ENCODE measurements at regions not wholly inside any gene's neighbourhood (a gene's known extent, or its start where the extent isn't known, plus 50 kb on each side); places are given as distances from the start of the nearest gene placed in this dataset.

- no peaks in the 10 kb centered on the region for H3K9me3 ChIP-seq (ENCODE audit: control insufficient read depth, insufficient read depth, low read length)
- DNase-seq (ENCODE audit: low read depth, low spot score) = no peak
- H3K27me3 ChIP-seq (ENCODE audit: control insufficient read depth, insufficient read depth, low read length) = no peaks in the 10 kb centered on the region
- no peak overlapping the region for H3K27ac ChIP-seq (ENCODE audit: low read length)
- no peaks in the 10 kb centered on the region; the same call in 1 of the 2 replicates for H3K4me1 ChIP-seq (ENCODE audit: control insufficient read depth, insufficient read depth, low read length)
- no peak overlapping the region for H3K4me3 ChIP-seq (ENCODE audit: low read length)
- H3K36me3 ChIP-seq (ENCODE audit: control insufficient read depth, insufficient read depth, low read length) = no peaks in the 10 kb centered on the region
- WGBS (ENCODE audit: insufficient coverage, insufficient read length) = no CpG with 5 or more reads among the region's 1 CpG
Observed at GRCh38 chr6:92779746-92780145, 639.6 kb downstream of the EPHA7 start.

GRCh38 chr6:92777146-92777740 lies 642.1 kb downstream of the EPHA7 start:
- no peaks in the 10 kb centered on the region for H3K27me3 ChIP-seq (ENCODE audit: control insufficient read depth, insufficient read depth, low read length)
- no peaks in the 10 kb centered on the region for H3K4me1 ChIP-seq (ENCODE audit: control insufficient read depth, insufficient read depth, low read length)
- no peaks in the 10 kb centered on the region for H3K36me3 ChIP-seq (ENCODE audit: control insufficient read depth, insufficient read depth, low read length)
- no peaks in the 10 kb centered on the region for H3K9me3 ChIP-seq (ENCODE audit: control insufficient read depth, insufficient read depth, low read length)
- no peak overlapping the region for H3K4me3 ChIP-seq (ENCODE audit: low read length)
- H3K27ac ChIP-seq (ENCODE audit: low read length) = no peak overlapping the region
- no peak for DNase-seq (ENCODE audit: low read depth, low spot score)
- WGBS (ENCODE audit: insufficient coverage, insufficient read length) = no CpG with 5 or more reads among the region's 1 CpG

DNA sequence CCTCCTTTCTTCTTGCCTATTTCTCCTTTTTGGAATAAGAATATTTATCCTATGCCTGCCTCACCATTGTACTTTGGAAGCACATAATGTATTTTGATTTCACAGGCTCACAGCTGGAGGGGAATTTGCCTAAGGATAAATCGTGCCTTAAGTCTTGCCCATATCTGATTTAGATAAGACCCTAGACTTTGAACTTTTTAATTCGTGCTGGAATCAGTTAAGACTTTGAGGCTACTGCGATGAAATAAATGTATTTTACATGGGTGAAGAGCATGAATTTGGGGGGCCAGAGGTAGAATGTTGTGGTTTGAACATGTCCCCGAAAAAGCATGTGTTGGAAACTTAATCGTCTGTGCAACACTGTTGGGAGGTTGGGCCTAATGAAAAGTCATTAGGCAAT lies 648.8 kb downstream of the EPHA7 start:
- Histone ChIP-seq H3K27ac (ENCODE audit: low read length) (no peak overlapping the region), H3K9me3 (ENCODE audit: control insufficient read depth, insufficient read depth, low read length) (no peaks in the 10 kb centered on the region), H3K27me3 (ENCODE audit: control insufficient read depth, insufficient read depth, low read length) (no peaks in the 10 kb centered on the region), H3K4me1 (ENCODE audit: control insufficient read depth, insufficient read depth, low read length) (no peaks in the 10 kb centered on the region), H3K36me3 (ENCODE audit: control insufficient read depth, insufficient read depth, low read length) (no peaks in the 10 kb centered on the region), H3K4me3 (ENCODE audit: low read length) (no peak overlapping the region)
- WGBS (ENCODE audit: insufficient coverage, insufficient read length) = no CpG with 5 or more reads among the region's 5 CpGs
- DNase-seq (ENCODE audit: low read depth, low spot score) = no peak

DNA sequence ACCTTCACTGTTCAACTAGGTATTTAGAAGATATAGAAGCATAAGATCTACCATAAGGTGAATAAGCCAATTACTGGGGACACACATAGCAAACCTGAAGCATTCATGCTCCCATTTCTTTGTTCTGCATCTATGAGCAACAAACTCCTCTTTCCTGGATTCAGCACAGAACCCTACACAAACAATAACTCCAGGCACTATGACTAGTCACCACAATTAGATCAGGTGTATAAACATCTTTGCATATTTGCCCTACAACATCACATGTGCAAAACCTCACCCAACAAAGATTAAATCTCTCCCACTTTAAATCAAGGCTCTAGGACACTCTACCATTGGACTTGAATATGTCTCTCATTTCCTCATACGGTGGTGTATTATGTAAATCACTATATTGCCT lies 652.3 kb downstream of the EPHA7 start:
- H3K27me3 ChIP-seq (ENCODE audit: control insufficient read depth, insufficient read depth, low read length) = no peaks in the 10 kb centered on the region
- H3K4me3 ChIP-seq (ENCODE audit: low read length) = no peak overlapping the region
- DNase-seq (ENCODE audit: low read depth, low spot score) = no peak
- H3K36me3 ChIP-seq (ENCODE audit: control insufficient read depth, insufficient read depth, low read length) = no peaks in the 10 kb centered on the region
- H3K4me1 ChIP-seq (ENCODE audit: control insufficient read depth, insufficient read depth, low read length) = no peaks in the 10 kb centered on the region
- no CpG with 5 or more reads among the region's 1 CpG for WGBS (ENCODE audit: insufficient coverage, insufficient read length)
- no peak overlapping the region for H3K27ac ChIP-seq (ENCODE audit: low read length)
- no peaks in the 10 kb centered on the region for H3K9me3 ChIP-seq (ENCODE audit: control insufficient read depth, insufficient read depth, low read length)

DNA sequence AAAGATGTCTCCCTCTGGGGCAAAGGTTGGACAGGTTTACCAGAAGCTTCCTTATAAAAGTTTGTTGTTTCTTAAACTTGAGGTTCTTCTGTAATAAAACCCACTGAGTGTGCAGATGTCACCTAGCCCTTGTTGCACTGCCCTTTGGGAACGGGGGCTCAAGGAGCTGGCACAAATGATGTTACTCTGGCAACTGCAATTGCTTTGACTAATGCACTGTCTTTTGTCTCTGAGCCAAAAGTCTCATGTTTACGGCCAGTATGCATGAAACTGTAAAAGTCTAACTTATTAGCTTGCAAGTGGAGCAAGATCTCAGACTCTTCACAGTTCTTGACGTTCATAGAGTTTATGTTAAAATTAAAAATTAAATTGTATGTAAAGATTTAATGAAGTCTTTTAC lies 655.7 kb downstream of the EPHA7 start:
- Histone ChIP-seq H3K4me3 (ENCODE audit: low read length) (no peak overlapping the region), H3K27me3 (ENCODE audit: control insufficient read depth, insufficient read depth, low read length) (no peaks in the 10 kb centered on the region), H3K27ac (ENCODE audit: low read length) (no peak overlapping the region), H3K36me3 (ENCODE audit: control insufficient read depth, insufficient read depth, low read length) (no peaks in the 10 kb centered on the region), H3K9me3 (ENCODE audit: control insufficient read depth, insufficient read depth, low read length) (no peaks in the 10 kb centered on the region), H3K4me1 (ENCODE audit: control insufficient read depth, insufficient read depth, low read length) (no peaks in the 10 kb centered on the region)
- no peak for DNase-seq (ENCODE audit: low read depth, low spot score)
- no CpG with 5 or more reads among the region's 3 CpGs for WGBS (ENCODE audit: insufficient coverage, insufficient read length)

GRCh38 chr6:92763274-92763584 lies 656.1 kb downstream of the EPHA7 start:
- WGBS (ENCODE audit: insufficient coverage, insufficient read length) = no CpG with 5 or more reads among the region's 2 CpGs
- no peak overlapping the region for H3K27ac ChIP-seq (ENCODE audit: low read length)

DNA sequence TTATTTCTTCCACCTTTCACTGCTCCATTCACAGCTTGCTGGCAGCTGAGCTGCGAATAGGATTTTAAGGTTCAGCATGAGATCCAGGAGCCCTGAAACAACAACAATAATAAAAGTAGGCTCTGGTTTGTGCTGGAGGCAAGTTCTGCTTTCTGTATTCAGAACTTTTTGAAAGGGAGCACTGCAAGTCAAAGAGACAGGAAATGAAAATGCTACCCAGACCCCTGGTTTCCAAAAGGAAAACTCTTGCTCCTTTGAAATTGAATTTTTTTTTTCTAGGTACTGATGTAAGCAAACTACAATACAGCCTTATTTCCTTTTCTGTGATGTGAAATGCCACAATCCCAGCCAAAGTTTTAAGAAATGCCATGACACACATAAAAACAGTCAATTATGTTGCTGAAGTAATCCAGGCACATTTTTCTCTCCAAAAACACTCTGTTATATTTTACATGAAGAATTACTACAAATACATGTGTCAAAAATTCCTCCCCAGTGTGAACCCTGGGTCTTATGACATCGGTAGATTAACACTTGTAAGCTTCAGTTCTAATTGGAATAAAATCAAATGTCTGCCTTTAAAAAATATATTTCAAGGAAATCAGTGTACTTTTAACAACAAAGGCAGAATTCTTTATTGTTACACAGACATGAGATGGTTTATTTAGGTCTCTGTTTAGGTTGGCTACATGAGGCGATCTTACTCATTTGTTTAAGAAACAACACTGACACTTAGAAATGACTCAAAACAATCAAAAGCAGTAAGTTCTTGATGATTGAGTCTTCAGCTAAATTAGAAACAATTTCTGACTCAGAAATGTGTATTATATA lies 656.7 kb downstream of the EPHA7 start:
- no peak overlapping the region for H3K27ac ChIP-seq (ENCODE audit: low read length)
- DNase-seq (ENCODE audit: low read depth, low spot score) = no peak
- no CpG with 5 or more reads among the region's 3 CpGs for WGBS (ENCODE audit: insufficient coverage, insufficient read length)

More at GRCh38 chr6:92763274-92763584, 656.1 kb downstream of the EPHA7 start:
- H3K4me3 ChIP-seq (ENCODE audit: low read length) = no peak overlapping the region
- no peaks in the 10 kb centered on the region for H3K36me3 ChIP-seq (ENCODE audit: control insufficient read depth, insufficient read depth, low read length)
- no peaks in the 10 kb centered on the region for H3K27me3 ChIP-seq (ENCODE audit: control insufficient read depth, insufficient read depth, low read length)
- DNase-seq (ENCODE audit: low read depth, low spot score) = no peak
- no peaks in the 10 kb centered on the region for H3K9me3 ChIP-seq (ENCODE audit: control insufficient read depth, insufficient read depth, low read length)
- no peaks in the 10 kb centered on the region for H3K4me1 ChIP-seq (ENCODE audit: control insufficient read depth, insufficient read depth, low read length)

GRCh38 chr6:92759178-92759577 lies 660.2 kb downstream of the EPHA7 start:
- no peak overlapping the region for H3K27ac ChIP-seq (ENCODE audit: low read length)
- H3K4me3 ChIP-seq (ENCODE audit: low read length) = no peak overlapping the region
- no peaks in the 10 kb centered on the region for H3K36me3 ChIP-seq (ENCODE audit: control insufficient read depth, insufficient read depth, low read length)
- no peaks in the 10 kb centered on the region for H3K27me3 ChIP-seq (ENCODE audit: control insufficient read depth, insufficient read depth, low read length)
- DNase-seq (ENCODE audit: low read depth, low spot score) = no peak
- no peaks in the 10 kb centered on the region for H3K9me3 ChIP-seq (ENCODE audit: control insufficient read depth, insufficient read depth, low read length)
- H3K4me1 ChIP-seq (ENCODE audit: control insufficient read depth, insufficient read depth, low read length) = peaks cover 2% of the 10 kb centered on the region; the same call in 1 of the 2 replicates
- no CpG with 5 or more reads among the region's 3 CpGs for WGBS (ENCODE audit: insufficient coverage, insufficient read length)

More for the DNA sequence above, 656.7 kb downstream of the EPHA7 start:
- Histone ChIP-seq H3K27me3 (ENCODE audit: control insufficient read depth, insufficient read depth, low read length) (no peaks in the 10 kb centered on the region), H3K36me3 (ENCODE audit: control insufficient read depth, insufficient read depth, low read length) (no peaks in the 10 kb centered on the region), H3K4me3 (ENCODE audit: low read length) (no peak overlapping the region), H3K4me1 (ENCODE audit: control insufficient read depth, insufficient read depth, low read length) (no peaks in the 10 kb centered on the region), H3K9me3 (ENCODE audit: control insufficient read depth, insufficient read depth, low read length) (no peaks in the 10 kb centered on the region)

- Histone ChIP-seq H3K4me3 (ENCODE audit: low read length) (no peak overlapping the region), H3K4me1 (ENCODE audit: control insufficient read depth, insufficient read depth, low read length) (peaks cover 2% of the 10 kb centered on the region; the same call in 1 of the 2 replicates), H3K9me3 (ENCODE audit: control insufficient read depth, insufficient read depth, low read length) (no peaks in the 10 kb centered on the region), H3K27me3 (ENCODE audit: control insufficient read depth, insufficient read depth, low read length) (no peaks in the 10 kb centered on the region), H3K36me3 (ENCODE audit: control insufficient read depth, insufficient read depth, low read length) (no peaks in the 10 kb centered on the region), H3K27ac (ENCODE audit: low read length) (no peak overlapping the region)
- 100% methylated on average over 2 of the region's 4 CpGs for WGBS (ENCODE audit: insufficient coverage, insufficient read length)
- no peak for DNase-seq (ENCODE audit: low read depth, low spot score)
Observed at GRCh38 chr6:92757925-92758324, 661.4 kb downstream of the EPHA7 start.

- no peak overlapping the region for H3K27ac ChIP-seq (ENCODE audit: low read length)
- no CpG with 5 or more reads among the region's 4 CpGs for WGBS (ENCODE audit: insufficient coverage, insufficient read length)
- DNase-seq (ENCODE audit: low read depth, low spot score) = no peak
Observed at GRCh38 chr6:92756912-92757311, 662.4 kb downstream of the EPHA7 start.

More at GRCh38 chr6:92756912-92757311, 662.4 kb downstream of the EPHA7 start:
- H3K27me3 ChIP-seq (ENCODE audit: control insufficient read depth, insufficient read depth, low read length) = no peaks in the 10 kb centered on the region
- no peak overlapping the region for H3K4me3 ChIP-seq (ENCODE audit: low read length)
- peaks cover 2% of the 10 kb centered on the region; the same call in 1 of the 2 replicates for H3K4me1 ChIP-seq (ENCODE audit: control insufficient read depth, insufficient read depth, low read length)
- no peaks in the 10 kb centered on the region for H3K9me3 ChIP-seq (ENCODE audit: control insufficient read depth, insufficient read depth, low read length)
- H3K36me3 ChIP-seq (ENCODE audit: control insufficient read depth, insufficient read depth, low read length) = no peaks in the 10 kb centered on the region

Measured in iPS DF 6.9 (cell line).